ENCODE measurements at regions not wholly inside any gene's neighbourhood (a gene's known extent, or its start where the extent isn't known, plus 50 kb on each side); places are given as distances from the start of the nearest gene placed in this dataset.

DNA sequence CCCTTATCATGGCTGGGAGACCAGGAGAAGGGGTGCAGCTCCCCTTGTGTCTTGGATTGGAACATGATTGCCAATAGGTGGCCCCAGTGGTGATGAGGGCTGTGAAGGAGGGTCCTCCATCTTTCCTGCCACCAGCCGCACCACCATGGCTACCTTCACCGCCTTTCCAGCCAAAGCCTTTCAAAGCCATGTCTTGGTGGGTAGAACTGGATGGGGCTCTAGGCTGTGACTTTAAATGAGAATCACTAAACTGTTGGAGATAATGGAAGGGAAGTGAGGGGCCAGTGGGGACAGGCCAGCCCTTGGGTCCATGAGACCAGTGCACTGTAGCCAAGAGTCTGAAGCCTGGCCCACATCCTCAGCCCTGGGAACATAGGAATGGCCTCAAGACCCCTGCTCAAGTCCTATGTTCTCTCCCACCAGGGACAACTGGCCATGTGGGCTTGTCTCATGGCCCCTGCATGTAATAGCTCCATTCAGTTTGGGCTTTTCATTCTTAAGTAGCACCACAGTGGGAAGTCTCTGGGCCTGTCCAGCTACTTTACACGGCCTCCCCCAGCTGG lies 345.7 kb downstream of the DYSF start:
- no peak for DNase-seq
- Histone ChIP-seq H3K4me3 (no peak overlapping the region), H3K27me3 (no peaks in the 10 kb centered on the region), H3K36me3 (no peaks in the 10 kb centered on the region), H3K9me3 (no peaks in the 10 kb centered on the region)

DNA sequence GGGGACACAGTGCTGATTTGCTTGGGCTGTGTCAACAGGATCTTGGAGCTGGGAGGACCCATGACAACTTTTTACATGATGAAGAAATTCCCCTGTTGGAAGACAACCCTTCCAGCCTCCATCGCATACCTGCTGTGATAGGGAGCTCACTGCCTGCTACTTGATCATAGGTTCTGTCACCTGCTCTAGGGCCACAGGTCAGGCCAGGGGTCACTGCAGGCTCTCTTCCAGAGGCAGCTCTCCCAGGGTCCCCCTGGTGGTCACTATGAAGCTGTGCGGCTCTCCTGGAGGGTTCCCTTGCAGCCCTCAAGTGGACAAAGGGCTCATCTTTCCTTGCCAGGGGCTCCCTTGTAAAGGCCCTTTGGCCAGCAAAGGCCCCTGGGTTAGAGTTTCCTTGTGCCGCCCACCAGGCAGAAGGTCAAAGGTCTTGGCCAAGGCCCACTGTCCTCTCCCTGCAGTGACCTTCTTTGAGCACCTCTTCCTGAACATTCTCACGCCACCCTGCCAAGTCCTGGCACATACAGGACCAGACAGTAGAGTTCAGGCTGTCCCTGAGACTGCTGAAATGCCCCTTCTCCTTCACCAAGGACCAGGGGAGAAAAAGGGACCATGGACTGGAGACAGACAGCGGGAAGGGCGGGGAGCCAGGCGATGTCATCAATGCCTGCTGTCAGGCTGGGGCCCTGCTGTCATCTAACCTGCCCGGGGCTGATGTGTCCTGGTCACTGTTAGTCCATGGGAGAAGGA lies 345.1 kb downstream of the DYSF start:
- Histone ChIP-seq H3K9me3 (no peaks in the 10 kb centered on the region), H3K4me3 (no peak overlapping the region), H3K36me3 (no peaks in the 10 kb centered on the region), H3K27me3 (no peaks in the 10 kb centered on the region)
- DNase-seq = peak; percentile 35

DNA sequence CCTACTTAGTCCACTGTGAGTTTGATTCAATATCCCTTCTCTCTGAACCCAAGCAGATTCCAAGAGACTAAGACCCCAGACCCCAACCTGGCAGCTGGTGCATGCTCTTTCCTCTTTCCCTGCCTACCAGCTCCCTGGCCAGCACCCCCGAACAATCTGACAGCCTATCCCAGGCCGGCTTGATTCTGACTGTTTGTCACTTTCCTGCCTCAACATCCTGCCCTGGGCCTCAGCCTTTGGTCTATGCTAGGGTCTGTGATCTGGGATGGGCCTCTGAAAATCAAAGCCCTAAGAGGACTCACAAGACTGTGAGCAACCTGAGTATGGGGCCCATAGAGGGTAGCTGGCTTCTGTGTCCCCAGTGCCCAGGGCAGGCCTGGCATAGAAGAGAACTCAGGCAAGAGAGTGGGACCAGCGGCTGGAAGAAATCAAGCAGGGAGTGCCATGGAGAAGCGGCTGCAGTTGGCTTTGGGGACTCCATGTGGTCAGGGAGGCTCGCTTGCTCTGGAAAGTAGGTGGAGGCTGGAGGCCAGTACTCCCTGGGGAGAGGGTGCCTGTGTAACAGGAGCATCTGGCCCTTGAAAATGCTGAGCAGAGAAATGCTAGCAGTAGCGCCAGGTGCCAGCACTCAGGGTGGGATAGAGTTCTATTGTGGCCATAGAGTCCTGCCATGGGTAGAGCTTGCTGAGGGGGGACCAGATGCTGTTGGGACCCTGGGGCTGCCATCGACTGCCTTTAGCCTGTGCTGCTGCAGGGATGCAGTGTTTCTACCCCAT lies 343.9 kb downstream of the DYSF start:
- Histone ChIP-seq H3K9me3 (no peaks in the 10 kb centered on the region), H3K4me3 (no peak overlapping the region), H3K27me3 (no peaks in the 10 kb centered on the region), H3K36me3 (no peaks in the 10 kb centered on the region)
- no peak for DNase-seq

DNA sequence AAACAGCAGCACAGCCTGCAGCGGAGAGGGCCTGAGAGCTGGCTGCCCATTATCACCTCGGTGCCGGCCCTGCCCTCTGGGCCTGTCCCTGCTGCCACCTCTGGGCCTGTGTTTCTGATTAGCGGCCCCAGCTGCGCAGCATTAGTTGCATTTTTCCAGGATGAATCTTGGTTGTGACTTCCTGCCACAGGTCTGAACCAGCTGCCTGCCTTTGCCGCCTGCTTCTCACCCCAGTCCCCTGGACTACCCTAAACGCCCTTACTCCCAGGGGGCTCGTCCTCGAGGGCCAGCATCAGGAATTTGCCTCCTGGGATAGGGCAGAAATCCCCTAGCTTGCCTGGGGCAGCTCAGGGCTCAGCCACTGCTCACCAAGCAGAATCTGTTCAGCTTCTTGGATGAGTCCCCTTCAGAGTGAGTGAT lies 342.8 kb downstream of the DYSF start:
- Histone ChIP-seq H3K9me3 (no peaks in the 10 kb centered on the region), H3K4me3 (no peak overlapping the region), H3K27me3 (no peaks in the 10 kb centered on the region), H3K36me3 (no peaks in the 10 kb centered on the region)
- DNase-seq = no peak

DNA sequence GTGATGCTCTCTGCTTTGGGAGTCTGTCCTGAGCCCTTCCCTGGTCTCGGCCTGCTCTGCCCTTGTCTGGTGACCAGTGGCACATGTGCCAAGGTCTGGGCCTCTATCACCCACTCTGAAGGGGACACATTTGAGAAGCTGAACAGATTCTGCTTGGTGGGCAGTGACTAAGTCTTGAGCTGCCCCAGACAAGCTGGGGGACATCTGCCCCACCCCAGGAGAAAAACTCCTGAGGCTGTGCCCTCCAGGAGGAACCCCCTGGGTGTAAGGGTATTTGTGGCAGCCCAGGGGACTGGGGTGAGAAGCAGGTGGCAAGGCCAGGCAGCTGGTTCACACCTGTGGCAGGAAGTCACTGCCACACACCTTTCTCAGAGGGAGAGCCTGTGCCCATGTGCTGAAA lies 342.1 kb downstream of the DYSF start:
- no peak overlapping the region for H3K4me3 ChIP-seq
- H3K27me3 ChIP-seq = no peaks in the 10 kb centered on the region
- H3K9me3 ChIP-seq = no peaks in the 10 kb centered on the region
- no peak for DNase-seq
- no peaks in the 10 kb centered on the region for H3K36me3 ChIP-seq

DNA sequence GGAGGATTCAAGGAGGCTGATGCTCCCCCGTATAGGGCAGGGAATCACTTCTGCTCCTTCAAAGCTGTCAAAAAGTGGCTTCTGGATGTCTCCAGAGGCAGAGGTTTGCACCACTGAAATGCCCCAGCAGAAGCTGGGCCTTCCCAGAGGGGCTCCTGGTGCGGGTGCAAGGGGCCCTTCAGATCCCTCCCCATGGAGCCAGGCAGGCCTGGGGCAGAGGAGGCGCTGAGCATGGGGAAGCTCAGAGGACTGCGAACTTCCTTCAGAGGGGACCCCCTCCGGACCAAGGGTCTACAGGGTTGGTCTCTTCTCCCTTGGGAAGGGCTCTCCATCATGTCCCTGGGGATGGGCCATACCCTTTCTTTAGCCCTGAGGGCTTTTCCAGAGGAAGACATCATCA lies 341.2 kb downstream of the DYSF start:
- Histone ChIP-seq H3K36me3 (no peaks in the 10 kb centered on the region), H3K27me3 (no peaks in the 10 kb centered on the region), H3K9me3 (no peaks in the 10 kb centered on the region), H3K4me3 (no peak overlapping the region)
- no peak for DNase-seq

DNA sequence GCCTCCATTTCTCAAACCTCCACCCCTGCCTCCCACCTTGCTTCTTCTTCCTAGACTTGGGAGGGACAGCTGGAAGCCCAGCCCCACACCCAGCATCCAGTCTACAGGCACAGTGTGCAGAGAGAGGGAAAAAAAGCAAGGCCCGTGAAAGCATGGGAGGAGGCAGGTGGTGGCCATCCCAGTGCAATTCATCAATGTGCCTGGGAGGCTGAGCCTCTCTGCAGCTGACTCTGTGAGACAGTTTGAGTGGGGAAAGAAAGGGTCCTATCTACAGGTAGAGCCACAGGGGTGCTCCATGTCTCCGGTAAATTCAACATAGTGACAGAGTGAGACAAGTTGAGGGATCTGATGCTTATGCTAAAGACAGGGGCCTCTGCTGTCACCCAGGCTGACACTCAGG lies 340.6 kb downstream of the DYSF start:
- Histone ChIP-seq H3K4me3 (no peak overlapping the region), H3K9me3 (no peaks in the 10 kb centered on the region), H3K27me3 (no peaks in the 10 kb centered on the region), H3K36me3 (no peaks in the 10 kb centered on the region)
- DNase-seq = no peak

DNA sequence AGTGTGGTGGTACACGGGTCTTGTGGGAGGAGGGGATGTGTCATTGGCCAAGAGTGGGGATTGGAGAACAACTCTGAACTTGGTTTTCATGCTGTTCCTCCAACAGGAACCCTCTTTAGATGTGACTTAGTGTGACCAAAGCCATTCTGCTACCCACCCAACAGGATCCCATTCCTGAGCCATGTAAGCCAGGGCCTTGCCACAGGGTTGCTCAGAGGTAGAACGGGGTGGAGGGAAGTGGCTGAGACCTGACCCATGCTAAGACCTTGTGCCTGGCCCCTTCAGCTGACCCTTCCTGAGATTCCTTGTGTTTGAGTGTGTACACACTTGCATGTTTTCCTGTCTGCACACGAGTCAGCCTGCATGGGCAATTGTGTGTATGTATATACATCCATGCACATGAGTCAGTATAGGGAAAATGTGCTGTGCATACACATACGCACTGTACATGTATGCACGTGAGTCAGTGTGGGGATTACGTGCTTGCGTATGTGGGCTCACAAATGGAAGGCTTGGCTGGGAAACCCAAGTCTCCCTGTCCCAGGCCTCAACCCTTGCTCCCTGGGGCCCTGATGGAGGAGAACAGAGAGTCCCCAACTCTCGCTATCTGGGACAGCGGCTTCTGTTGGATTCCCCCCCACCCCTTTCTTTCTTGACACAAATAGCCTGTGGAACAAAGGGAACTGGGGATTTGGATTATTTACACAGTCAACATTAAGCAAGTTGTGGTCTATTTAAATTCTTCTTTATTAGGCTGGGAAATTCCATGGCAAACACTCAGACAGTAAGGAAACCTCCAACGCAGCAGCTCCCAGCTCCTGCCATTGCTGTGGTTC lies 339.8 kb downstream of the DYSF start:
- Histone ChIP-seq H3K4me3 (no peak overlapping the region), H3K9me3 (no peaks in the 10 kb centered on the region), H3K36me3 (no peaks in the 10 kb centered on the region), H3K27me3 (no peaks in the 10 kb centered on the region)
- no peak for DNase-seq

DNA sequence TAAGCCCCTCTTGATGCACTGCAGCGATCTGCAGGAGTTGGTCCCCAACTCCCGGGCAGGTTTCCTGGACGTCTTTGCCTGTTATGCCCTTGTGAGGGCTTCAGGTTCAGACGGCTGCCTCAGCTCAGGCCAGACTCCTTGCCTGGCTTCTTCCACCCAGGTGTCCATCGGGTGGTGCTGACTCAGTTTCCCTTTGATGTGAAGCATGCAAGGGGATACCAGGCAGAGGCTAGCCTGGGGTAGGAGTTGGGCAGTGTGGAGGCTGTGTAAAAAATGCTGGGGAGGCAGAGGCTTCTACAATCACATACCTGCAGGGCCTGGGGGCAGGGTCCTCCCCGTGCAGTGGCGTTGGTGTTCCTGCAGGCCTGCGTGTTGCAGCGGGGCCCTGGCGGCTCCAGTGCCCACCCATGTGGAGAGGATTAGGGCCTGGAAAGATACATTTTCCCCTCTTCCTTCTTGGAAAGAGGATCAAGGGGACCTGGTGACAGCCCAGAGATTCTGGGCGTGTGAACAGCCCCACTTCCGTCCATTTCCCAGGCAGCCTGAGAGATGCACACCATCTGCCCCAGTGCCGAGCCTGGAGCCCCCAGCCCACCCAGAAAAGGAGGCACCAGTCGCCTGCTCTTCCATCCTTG lies 338.3 kb downstream of the DYSF start:
- Histone ChIP-seq H3K9me3 (no peaks in the 10 kb centered on the region), H3K4me3 (no peak overlapping the region), H3K36me3 (no peaks in the 10 kb centered on the region), H3K27me3 (no peaks in the 10 kb centered on the region)
- DNase-seq = no peak

DNA sequence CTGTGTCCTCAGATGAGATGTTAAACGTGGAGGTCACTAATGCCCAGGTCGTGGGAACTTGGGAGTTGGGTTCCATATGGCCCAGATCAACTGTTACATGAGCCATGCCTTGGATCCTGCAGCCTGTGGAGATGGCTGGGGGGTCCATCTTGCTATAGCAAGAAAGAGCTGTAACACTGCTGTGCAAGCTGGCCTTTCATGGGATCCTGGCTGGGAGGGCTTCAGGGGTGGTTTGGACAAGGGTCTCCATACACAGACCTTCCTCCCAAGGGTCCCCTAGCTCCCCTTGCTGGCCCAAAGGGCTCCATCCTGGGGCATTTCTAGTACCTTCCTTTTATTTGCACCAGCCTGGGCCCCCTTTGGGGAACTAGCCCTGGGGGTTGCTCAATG lies 337.7 kb downstream of the DYSF start:
- Histone ChIP-seq H3K27me3 (no peaks in the 10 kb centered on the region), H3K4me3 (no peak overlapping the region), H3K36me3 (no peaks in the 10 kb centered on the region), H3K9me3 (no peaks in the 10 kb centered on the region)
- no peak for DNase-seq

DNA sequence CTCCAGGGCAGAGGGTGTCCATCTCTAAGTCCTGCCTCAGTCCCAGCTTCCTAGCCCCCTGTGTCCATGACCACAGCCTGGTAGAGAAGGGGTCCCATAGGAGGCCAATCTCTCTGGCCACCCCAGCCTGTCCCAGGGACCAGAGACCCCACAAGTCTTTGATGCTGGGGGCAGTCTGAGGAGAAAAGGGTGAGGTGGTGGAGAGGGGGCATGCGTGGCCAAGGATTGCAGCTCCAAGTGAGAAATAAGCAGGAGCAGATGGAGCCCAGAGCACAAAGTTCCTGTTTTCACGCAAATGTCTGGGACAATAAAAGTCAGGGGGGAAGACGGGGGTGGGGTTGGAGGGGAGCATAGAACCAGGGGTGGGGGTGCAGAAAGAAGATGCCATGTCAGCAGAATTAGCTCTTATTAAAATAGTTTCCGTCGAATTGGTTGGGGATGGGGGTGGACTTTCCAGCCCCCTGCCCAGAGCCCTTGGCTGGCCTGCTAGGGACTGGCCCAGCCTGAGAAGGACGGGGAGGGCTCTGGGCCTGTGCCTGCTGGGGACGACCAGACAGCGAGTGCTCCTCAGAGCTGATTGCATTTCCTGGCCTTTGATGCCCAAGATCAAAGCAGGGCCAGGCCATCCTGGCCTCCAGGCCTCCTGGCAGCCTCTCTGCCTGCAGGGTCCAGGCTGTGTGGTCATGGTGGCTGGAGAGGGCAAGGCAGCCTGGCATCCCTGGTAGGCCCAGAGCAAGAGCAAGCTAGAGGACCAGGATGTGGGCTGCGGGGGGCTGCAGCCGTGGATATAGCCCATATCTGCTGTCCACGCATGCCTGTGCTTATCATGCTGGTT lies 337.1 kb downstream of the DYSF start:
- no peak overlapping the region for H3K4me3 ChIP-seq
- no peaks in the 10 kb centered on the region for H3K36me3 ChIP-seq
- DNase-seq = no peak
- H3K9me3 ChIP-seq = no peaks in the 10 kb centered on the region
- H3K27me3 ChIP-seq = no peaks in the 10 kb centered on the region

DNA sequence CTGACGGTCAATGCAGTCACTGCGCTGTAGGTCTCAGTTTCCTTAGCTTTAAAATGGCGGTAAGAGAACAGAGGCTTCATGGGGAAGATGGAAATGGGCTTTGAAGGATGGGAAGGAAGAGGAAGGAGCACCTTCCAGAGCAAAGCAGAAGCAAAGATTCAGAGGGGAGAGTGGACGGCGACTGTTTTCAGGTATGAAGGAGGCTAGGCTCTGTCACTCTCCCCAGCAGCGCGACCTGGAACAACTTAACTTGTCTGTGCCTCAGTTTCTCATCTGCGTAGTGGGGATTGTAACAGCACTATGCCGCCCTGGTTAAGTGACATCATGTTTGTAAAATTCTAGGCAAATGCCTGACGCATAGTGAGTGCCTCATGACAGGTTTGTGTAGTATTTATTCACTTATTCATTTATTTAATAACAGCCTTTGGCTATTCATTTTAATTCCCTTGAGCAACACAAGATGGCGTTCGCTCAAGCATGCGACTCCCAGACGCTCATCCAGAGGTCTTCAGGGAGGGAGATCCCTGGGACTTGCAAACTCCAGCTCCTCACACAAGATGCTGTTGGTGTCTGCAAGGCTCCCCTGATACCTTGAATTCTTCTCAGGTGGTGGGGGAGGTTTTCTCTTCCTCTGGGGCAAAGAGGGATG lies 336.3 kb downstream of the DYSF start:
- H3K27me3 ChIP-seq = no peaks in the 10 kb centered on the region
- H3K4me3 ChIP-seq = no peak overlapping the region
- H3K36me3 ChIP-seq = no peaks in the 10 kb centered on the region
- no peaks in the 10 kb centered on the region for H3K9me3 ChIP-seq
- no peak for DNase-seq

DNA sequence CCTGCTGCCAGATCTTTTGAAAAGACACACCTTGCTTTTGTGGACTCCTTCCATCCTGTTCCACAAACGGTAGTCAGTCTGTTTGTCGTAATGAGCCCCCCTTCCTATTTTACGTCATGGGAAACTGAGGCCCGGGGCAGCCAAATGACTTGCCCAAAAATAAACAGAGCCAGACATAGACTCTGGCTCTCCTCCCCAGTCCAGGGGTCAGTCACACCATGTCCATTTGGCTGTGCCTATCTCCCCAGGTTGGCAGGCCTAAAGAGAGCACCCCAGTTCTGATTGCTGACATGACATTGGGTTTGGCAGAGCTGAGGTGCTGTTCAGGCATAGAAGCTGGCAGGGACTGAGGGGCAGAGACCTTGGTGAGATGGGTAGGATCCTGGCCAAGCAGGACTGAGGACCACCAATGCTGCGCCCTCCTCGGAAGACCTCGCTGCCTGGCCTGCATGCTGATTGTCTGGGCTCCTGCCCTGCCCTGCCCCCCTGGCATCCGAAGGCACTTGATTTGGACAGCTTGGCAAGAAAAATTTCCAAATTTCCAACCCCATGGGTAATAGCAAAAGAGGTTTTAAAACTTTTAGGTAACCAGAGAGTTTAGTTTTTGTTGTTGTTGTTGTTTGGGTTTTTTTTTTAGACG lies 335.4 kb downstream of the DYSF start:
- no peaks in the 10 kb centered on the region for H3K9me3 ChIP-seq
- H3K27me3 ChIP-seq = no peaks in the 10 kb centered on the region
- H3K4me3 ChIP-seq = no peak overlapping the region
- H3K36me3 ChIP-seq = no peaks in the 10 kb centered on the region
- DNase-seq = no peak

DNA sequence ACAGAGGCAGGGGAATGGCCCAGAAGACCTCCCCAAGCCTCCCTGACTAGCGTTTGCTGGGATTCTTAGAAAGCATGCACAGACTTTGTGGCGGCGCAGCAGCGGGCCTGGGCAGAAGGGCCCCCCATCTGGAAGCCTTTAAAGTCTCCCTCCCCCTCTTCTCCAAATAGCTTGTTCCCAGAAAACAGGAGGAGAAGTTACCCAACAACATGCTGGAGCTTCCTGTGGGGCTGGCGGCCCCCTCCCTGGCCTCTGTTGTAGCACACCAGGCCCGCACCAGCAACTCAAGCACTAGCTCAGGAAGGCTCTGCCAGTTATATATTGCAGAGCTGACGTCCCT lies 334.8 kb downstream of the DYSF start:
- H3K27me3 ChIP-seq = no peaks in the 10 kb centered on the region
- no peak overlapping the region for H3K4me3 ChIP-seq
- no peaks in the 10 kb centered on the region for H3K36me3 ChIP-seq
- no peaks in the 10 kb centered on the region for H3K9me3 ChIP-seq
- DNase-seq = no peak

DNA sequence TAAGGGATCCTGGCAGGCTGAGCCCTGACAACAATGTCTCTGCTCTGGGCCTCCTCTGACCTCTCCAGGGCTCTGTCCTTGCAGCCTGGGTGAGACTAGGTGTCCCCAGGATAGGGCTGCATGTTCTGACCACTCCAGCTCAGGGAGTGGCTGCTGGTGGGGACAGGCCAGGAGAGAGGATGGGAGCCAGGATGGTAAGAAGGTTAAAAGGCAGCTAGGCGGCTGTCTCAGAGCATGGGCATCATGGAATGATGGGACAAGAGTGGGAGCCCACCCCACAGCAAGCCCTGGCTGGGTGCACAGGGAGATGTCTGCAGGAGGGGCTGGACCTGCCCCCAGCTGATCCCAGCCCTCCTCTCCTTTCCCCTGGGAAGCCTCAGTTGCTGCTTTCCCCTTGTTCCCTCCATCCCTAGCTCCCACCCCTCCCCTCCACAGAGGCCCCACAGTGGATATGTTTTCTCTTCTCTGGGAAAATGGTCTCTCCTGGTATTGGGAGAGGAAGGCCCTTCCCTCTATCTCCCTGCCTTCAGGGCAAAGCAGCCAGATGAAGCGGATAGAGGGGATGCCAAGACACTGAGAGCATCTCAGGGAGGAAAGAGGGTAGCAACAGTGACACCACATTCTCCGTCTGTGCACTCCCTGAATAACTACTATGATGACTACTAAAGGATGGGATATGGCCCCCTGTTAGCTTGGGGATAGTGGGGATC lies 334.3 kb downstream of the DYSF start:
- DNase-seq = no peak
- H3K4me3 ChIP-seq = no peak overlapping the region
- no peaks in the 10 kb centered on the region for H3K27me3 ChIP-seq
- no peaks in the 10 kb centered on the region for H3K36me3 ChIP-seq
- no peaks in the 10 kb centered on the region for H3K9me3 ChIP-seq
